HG03442 (cell line): ENCODE measurements at regions not wholly inside any gene's neighbourhood (a gene's known extent, or its start where the extent isn't known, plus 50 kb on each side); places are given as distances from the start of the nearest gene placed in this dataset.
A peak's percentile ranks its signal among the peaks of the same experiment; 100 is the strongest.

ENCODE experiments used
- ATAC-seq: cut with Tn5 transposase; IDR thresholded peaks from one replicate; pipeline ENCODE4 v1.9.1; 2021; ENCODE audit warnings: mild to moderate bottlenecking, moderate library complexity; ENCODE audit not compliant: unreplicated experiment

DNA sequence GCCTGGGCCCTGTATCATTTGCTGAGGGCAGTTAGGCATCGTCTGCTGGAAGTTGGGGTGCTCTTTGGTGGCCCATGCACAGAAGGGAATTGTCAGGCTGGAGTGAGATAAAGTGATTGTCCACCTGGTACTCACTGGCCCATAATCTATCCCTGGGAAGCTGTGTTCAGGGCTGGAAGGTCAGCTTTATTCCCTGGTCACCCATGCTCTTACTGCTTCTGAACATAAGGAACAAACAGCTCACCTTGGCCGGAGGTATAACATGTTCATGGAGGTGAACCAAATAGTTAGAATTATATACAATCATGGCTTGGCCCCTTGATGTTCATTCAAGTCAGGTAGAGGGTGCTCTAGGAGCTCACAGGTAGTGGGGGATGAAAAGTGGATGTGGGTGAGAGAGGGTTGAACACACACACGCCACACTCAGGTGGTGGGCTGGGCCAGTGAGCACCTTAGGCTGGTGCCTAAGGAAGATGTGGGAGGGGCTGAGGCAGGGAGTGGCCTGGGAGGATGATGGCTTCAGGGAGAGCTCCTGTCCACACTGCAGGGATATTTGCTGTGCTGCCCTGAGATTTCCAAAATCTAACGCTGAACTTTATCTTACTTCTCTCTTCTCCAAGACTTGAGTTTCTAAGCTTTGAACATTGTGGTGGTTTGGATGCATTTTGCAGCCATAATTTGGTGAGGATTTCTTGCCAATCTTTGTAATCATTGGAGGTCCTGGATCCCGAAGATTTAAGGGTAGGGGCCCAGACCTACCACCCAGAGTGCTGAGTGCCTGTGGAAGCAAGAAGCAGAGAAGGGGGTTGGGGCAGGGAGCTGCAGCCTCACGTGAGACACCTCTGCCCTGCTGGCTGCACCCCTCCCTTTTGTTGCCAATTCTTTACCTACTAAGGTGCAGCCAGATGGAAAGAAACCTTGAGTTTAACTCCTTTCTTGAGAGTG is 420.6 kb downstream of the ZNF536 start:
- ATAC-seq = no peak

GRCh38 chr19:30791088-30791487 is 418.9 kb downstream of the ZNF536 start:
- ATAC-seq = no peak

DNA sequence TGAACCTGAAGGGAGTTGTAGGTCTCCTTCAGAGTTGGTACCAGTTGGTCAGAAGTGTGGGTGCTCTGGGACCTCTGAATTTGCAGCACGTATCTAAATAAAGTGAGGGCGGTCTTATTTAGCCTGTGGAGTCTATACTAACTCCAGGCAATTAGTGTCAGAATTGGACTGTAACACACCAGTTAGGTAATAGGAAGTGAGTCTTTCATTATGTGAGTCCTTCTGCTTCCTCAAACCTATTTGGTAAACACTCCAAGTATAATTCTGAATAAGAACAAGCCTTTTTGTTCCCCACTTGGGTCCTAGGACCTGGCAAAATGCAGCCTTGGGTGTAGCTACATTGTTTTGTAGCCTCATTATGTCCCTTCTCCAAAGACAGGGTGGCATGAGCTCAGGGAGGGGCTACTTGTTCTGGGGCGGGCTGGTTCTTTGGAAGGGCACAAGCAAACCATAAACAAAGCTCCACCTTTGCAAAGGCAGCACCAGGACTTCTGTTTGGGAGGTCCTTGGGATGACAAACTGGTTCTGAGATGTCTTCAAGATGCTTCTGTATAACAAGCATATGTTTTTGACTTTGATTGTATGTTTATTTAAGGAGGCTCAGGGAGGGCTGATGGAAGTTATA is 418.0 kb downstream of the ZNF536 start:
- no peak for ATAC-seq

DNA sequence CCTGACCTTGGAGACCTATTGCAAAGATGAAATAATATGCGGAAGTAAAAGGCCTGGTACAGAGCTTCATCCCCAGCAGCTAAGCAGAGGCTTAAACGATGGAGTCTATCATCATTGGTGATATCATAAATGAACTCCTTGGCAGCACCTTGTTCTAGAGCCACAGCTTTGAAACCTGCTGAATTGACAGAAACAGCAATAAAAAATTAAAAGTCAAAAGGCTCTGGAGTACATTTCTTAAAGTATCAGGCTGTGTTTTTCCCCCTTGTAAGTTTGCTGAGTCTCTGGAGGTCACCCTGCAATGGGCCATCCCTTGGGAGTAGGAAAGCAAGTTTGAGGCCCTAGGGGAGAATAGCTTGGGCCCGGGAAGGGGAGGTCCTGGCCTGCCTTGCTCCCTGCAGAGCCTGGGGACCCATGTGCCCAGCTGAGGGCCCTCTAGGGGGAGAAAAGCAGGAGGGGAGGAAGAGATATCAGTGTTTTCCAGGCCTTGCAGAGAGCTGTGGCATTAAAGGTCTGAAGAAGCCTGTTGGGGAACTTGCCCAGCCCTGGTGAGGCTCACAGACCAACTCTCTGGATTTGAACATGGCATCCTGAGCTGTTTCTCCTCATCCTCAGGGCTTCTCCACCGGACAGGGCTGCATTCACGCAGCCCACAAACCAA is 416.1 kb downstream of the ZNF536 start:
- ATAC-seq = no peak

DNA sequence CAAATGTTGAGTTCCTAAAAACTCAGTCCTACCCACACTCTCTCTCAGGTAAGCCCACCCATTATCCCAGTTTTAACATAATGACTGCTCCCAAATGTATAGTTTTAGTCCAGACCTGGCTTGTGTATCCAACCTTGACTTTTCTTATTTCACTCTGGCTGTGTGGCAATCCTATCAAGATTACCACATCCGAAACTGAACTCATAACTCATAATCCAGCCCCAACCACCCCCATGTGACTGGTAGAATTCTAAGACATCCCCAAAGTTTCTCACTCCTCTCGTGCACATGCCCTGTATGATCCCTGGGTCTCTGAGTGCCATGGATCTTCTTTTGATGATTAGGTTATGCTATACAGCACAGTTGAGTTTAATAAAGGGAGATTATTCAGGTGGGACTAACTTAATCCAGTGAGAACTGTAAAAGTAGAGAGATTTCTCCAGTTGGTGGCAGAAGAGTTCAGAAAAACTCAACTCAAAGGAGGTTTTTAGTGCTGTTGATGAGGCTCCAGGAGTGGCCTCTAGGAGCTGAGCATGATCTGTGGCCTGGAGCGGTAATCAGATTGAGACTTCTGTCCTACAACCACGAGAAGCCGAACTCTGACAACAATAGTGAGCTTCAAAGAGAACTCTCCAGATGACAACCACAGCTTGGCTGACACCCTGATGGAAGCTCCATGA is 413.4 kb downstream of the ZNF536 start:
- no peak for ATAC-seq

DNA sequence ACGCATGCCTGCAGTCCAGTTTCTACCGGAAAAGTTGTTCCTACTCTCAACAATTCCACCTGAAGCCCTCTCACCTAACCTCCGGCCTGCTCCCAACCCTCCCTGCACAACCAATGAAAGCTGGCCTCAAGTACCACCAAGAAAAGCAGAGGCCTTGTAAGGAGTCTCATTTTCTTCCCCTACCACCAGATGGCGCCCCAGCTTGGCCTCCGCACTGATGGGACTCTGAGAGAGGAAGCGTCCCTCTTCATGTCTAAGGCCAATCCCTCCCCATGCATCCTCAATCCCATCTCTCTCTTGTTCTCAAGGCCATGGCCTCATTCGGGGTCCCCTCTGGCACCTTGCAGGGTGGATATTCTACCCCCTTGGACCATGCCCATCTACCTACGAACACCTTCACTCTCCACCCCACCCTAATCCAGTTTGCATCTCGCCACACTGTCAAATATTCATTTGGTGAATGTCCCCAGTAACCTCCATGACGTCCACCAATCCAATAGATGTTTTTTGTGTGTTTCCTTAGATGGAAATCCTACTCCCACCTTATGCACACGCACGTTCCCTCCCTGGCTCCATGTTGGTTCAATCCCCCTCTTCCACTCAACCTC is 412.8 kb downstream of the ZNF536 start:
- peak; percentile 43 for ATAC-seq

DNA sequence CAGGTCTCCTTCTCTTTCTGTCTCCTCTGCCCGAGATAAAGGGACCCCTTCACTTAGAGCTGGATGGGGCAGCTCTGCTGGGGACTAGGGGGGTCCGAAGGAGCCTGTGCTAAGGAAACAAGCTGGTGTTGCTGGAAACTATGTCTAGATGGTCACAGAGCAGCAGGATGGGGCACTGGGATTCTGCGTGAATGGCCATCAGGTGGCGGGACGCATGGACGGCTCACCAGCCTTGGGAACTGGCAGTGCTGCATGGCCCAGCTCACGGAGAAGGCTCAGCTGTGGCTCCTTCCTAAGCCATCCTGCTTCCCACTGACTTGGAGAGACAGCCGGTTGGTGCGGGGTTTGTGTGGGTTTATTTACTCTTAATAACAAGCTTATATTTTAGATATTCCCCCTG is 411.8 kb downstream of the ZNF536 start:
- no peak for ATAC-seq

GRCh38 chr19:30783212-30783611 is 411.0 kb downstream of the ZNF536 start:
- no peak for ATAC-seq

DNA sequence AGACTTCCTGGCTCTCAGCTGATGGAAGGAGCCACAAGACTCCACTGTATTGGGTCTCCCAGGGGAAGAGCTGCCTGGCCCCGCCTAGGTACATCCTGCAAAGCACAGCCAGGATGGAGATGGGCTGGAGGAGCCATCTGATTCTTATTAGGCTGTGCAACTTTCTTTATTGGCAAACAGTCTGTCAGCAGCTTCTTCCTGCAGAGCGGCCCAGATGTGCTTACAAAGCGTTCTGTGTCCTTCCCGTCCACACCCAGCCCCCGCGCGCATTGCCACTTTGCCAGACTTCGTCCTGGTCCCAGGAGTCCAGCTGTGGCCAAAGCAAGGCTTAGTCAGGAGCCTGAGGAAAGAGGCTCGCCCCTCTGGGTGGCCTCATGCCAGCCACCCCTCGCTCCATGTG is 409.3 kb downstream of the ZNF536 start:
- no peak for ATAC-seq

- ATAC-seq = no peak
Measured at GRCh38 chr19:30781047-30781446, 408.9 kb downstream of the ZNF536 start.

DNA sequence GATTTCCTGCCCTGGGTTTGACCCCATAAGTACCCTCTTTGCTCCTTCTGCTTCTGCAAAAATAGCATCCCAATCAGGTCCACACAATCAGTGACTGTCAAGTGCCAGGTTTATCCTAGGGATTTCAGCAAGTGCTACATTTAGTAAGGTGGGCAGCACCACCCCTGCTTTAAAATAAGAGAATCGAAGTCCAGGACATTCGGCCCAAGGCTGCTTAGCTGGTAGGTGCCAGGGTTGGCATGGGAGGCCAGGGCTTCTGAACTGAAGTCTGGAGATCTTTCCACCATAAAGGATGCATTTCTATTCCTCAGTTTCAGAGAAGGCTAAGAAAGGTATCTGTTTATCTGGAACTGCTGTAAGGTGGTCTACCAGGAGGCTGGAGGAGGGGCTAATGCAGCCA is 408.3 kb downstream of the ZNF536 start:
- ATAC-seq = no peak

GRCh38 chr19:30780032-30780431 is 407.8 kb downstream of the ZNF536 start:
- no peak for ATAC-seq

GRCh38 chr19:30778961-30779715 is 407.0 kb downstream of the ZNF536 start:
- no peak for ATAC-seq

DNA sequence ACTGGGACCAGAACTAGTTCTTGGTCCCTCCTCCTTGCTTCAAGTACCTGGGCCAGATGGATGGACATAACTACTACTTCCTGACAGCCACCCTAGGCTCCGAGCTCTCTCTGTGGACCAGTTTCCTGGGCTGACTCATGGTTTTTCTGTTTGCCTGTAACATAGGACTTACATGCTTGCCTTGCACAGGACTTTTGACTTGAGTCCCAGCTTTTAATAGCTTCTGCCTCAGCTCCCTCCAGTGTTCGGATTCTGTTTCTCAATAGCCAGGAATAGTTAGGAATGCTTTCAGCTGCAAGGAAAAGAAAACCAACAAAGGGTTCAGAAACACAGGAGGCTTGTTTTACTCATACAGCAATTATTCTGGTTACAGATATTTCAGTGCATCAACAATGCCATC is 405.9 kb downstream of the ZNF536 start:
- no peak for ATAC-seq

DNA sequence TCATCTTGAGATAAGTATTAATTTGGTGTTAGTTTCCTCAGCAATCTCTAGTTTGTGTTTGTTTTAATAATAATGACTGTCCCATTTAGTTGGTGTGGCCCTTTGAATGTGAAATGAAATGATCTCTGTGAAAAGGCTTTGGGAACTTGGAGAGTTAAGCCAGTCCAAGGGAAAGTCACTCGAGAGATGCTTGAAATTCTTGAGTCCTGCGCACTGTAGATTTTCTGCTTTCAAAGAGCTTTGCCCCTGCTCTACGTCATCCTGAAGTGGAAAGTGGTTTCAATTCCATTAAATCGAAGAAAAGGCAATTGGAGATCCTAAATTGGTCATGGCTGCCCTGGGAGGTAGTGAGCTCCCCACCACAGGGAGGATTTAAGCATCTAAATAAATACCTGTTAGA is 403.8 kb downstream of the ZNF536 start:
- no peak for ATAC-seq

- ATAC-seq = no peak
Measured at GRCh38 chr19:30774252-30774766, 402.1 kb downstream of the ZNF536 start.

- no peak for ATAC-seq
Measured at GRCh38 chr19:30762651-30763050, 390.5 kb downstream of the ZNF536 start.

DNA sequence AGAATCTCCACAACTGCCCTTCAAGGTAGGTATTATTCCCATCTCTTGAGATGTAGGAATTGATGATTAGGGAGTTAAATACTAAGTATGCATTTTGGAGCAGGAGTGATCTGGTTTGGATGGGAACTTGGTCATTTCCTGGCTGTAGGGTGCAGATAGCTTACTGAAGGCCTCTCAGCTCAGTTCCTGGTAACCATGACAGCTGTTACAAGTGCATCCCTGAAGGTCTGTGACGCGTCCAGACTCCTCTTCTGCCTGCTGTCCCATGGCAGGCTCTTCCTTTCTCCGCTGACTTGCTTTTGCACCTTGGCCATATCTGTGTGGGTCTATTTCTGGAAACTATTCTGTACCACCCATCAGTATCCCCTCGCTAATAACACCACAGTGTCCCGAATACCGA is 387.8 kb downstream of the ZNF536 start:
- ATAC-seq = no peak

GRCh38 chr19:30757837-30758617 is 385.8 kb downstream of the ZNF536 start:
- no peak for ATAC-seq
